ENCODE measurements at regions not wholly inside any gene's neighbourhood (a gene's known extent, or its start where the extent isn't known, plus 50 kb on each side); places are given as distances from the start of the nearest gene placed in this dataset.

DNA sequence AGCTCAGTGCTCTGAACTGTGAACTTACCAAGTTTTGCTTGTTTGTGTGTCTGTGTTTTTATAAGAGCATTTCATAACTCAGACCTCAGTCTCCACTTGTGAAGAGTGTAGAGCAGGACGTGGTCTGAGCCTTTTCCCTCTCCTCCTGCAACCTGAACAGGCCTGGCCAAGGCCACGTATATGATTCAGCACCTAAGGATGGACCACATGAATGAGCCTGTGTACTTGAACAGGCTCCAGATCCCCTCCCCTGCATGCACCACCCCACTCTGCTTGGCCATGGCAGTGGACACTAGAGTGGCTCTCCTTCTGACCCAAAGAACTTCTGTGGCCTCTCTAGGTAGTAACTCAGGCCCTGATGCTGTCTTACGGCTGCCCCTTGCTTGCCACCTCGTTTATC is 125.9 kb upstream of the FSTL4 start:
- TF ChIP-seq CTCF (IDR thresholded peaks at IDR 0.05; ENCODE audit: insufficient read depth, low read length) = no peak
- no peak for TF ChIP-seq POLR2AphosphoS5 (IDR thresholded peaks at IDR 0.05; ENCODE audit: low read depth)

All from HL-60 (cell line).